Nephron progenitor cell (in vitro differentiated cells): ENCODE measurements at regions not wholly inside any gene's neighbourhood (a gene's known extent, or its start where the extent isn't known, plus 50 kb on each side); places are given as distances from the start of the nearest gene placed in this dataset.
A peak's percentile ranks its signal among the peaks of the same experiment; 100 is the strongest.

Source experiments
- DNase-seq: peaks from one replicate; pipeline ENCODE4 v3.0.0; 2021
- H3K27ac Mint-ChIP-seq: 2 replicates; pipeline ENCODE4 v1.8.0; 2021; ENCODE audit warnings: mild to moderate bottlenecking, moderate library complexity, mixed read lengths
- H3K27me3 Mint-ChIP-seq: 2 replicates; pipeline ENCODE4 v1.8.0; 2021; ENCODE audit warnings: mild to moderate bottlenecking, low read depth, mixed read lengths; ENCODE audit not compliant: poor library complexity
- H3K36me3 Mint-ChIP-seq: 2 replicates; pipeline ENCODE4 v1.8.0; 2021; ENCODE audit warnings: low read depth, mixed read lengths
- H3K4me1 Mint-ChIP-seq: 2 replicates; pipeline ENCODE4 v1.8.0; 2021; ENCODE audit warnings: mixed read lengths
- H3K4me3 Mint-ChIP-seq: 2 replicates; pipeline ENCODE4 v1.8.0; 2021; ENCODE audit warnings: mild to moderate bottlenecking, moderate library complexity, mixed read lengths
- H3K9me3 Mint-ChIP-seq: 2 replicates; pipeline ENCODE4 v1.8.0; 2021; ENCODE audit warnings: mild to moderate bottlenecking, moderate library complexity, mixed read lengths
- TF ChIP-seq, protein P1 (sequence below): fragments of 200-600 bp; sonication (generic); IDR thresholded peaks from 2 replicates; pipeline ENCODE4 v1.5.0; 2021; ENCODE audit warnings: antibody characterized with exemption

DNA sequence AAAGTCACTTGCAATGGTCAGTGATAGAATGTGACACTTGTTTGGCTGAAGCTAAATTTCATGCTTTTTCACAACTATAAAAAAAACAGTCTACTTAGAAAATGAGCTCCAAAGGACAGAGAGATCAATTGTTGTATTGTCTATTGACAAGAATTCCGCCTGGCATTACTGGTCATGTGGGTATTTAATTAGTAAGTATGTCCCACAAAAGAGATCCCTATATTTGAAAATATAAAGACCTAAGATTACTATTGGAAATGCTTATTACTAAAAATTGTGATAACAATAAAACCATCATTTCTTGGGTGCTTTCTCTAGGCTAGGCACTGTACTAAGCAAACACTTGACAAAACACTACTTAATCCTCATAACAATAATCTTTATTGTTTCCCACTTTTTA, 745.2 kb upstream of the C9orf72 start:
- Mint-ChIP-seq H3K27ac (no peak overlapping the region), H3K4me3 (no peak overlapping the region), H3K27me3 (no peaks in the 10 kb centered on the region), H3K4me1 (no peaks in the 10 kb centered on the region), H3K9me3 (no peaks in the 10 kb centered on the region), H3K36me3 (no peaks in the 10 kb centered on the region)
- no peak for DNase-seq
- TF ChIP-seq, protein P1, sequence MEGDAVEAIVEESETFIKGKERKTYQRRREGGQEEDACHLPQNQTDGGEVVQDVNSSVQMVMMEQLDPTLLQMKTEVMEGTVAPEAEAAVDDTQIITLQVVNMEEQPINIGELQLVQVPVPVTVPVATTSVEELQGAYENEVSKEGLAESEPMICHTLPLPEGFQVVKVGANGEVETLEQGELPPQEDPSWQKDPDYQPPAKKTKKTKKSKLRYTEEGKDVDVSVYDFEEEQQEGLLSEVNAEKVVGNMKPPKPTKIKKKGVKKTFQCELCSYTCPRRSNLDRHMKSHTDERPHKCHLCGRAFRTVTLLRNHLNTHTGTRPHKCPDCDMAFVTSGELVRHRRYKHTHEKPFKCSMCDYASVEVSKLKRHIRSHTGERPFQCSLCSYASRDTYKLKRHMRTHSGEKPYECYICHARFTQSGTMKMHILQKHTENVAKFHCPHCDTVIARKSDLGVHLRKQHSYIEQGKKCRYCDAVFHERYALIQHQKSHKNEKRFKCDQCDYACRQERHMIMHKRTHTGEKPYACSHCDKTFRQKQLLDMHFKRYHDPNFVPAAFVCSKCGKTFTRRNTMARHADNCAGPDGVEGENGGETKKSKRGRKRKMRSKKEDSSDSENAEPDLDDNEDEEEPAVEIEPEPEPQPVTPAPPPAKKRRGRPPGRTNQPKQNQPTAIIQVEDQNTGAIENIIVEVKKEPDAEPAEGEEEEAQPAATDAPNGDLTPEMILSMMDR: no peak

- H3K36me3 Mint-ChIP-seq: no peaks in the 10 kb centered on the region
- H3K27me3 Mint-ChIP-seq: no peaks in the 10 kb centered on the region
- no peak overlapping the region for H3K4me3 Mint-ChIP-seq
- H3K27ac Mint-ChIP-seq: no peak overlapping the region
- no peaks in the 10 kb centered on the region for H3K4me1 Mint-ChIP-seq
- TF ChIP-seq, protein P1: no peak
- no peaks in the 10 kb centered on the region for H3K9me3 Mint-ChIP-seq
- DNase-seq: no peak
Measured at GRCh38 chr9:28319981-28320380, 746.7 kb upstream of the C9orf72 start.

DNA sequence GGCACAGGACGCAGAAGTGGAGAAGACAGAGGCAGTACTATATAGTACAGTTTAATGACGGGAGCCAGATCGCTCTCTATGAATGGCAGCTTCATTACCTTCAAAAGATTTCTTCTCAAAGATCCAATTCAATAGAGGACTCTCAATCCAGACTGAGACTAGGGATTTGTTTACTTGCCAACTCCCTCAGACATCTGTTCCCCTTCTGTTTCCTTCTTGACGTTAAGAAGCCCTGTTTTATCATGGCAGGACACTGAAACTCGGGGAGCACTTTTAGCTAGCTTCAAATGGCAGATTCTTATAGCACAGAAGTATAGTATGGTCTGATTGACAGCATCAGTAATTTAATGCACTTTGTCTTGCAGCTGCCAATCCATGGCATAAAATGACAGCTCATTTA, 747.3 kb upstream of the C9orf72 start:
- Mint-ChIP-seq H3K27ac (no peak overlapping the region), H3K4me1 (no peaks in the 10 kb centered on the region), H3K4me3 (no peak overlapping the region), H3K27me3 (no peaks in the 10 kb centered on the region), H3K36me3 (no peaks in the 10 kb centered on the region), H3K9me3 (no peaks in the 10 kb centered on the region)
- TF ChIP-seq, protein P1: no peak
- DNase-seq: no peak

DNA sequence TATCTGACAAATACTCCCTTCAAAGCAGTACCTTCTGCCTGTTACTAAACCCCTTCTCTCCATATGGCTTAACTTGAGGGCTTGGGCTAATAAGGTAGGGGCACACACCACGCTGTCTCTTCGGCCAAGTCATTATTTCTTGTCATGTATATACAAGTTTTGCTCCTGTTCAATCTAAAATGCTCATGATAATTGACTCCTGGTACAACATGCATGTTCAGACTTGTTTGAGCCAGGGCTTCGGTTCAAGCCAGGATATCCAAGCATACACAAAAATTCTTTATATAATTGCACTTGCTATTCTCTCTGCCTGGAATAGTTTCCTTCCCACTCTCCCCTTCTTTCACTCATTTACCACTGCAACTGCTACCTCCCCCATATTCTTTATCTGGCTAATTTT, 756.0 kb upstream of the C9orf72 start:
- no peak for DNase-seq
- peak overlapping the region; percentile 68 for H3K27ac Mint-ChIP-seq
- H3K9me3 Mint-ChIP-seq: peaks cover 4% of the 10 kb centered on the region
- H3K36me3 Mint-ChIP-seq: no peaks in the 10 kb centered on the region
- H3K4me3 Mint-ChIP-seq: no peak overlapping the region
- no peaks in the 10 kb centered on the region for H3K4me1 Mint-ChIP-seq
- H3K27me3 Mint-ChIP-seq: no peaks in the 10 kb centered on the region
- TF ChIP-seq, protein P1: no peak

DNA sequence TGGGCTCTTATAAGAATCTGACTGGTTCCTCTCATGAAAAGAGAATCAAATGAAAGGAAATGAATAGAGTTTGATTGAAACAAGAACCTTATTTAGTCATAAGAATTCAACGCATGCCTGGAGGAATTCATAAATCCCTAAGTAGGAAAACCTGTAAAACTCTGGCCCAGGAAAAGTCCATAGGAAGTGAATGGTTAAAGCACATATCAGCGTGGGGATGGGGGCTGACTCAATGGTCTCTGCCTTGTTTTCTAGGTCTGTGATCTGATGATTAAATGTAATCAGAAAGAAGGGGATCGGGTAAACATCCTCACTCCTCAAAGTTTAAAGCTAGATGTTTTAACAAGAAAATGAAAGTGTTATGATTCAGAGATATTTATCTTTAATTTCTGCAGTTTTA, 759.4 kb upstream of the C9orf72 start:
- Mint-ChIP-seq H3K27ac (no peak overlapping the region), H3K4me1 (no peaks in the 10 kb centered on the region), H3K4me3 (no peak overlapping the region), H3K9me3 (no peaks in the 10 kb centered on the region), H3K27me3 (no peaks in the 10 kb centered on the region), H3K36me3 (no peaks in the 10 kb centered on the region)
- DNase-seq: no peak
- TF ChIP-seq, protein P1: no peak

GRCh38 chr9:28341913-28342312, 768.6 kb upstream of the C9orf72 start:
- Mint-ChIP-seq H3K36me3 (no peaks in the 10 kb centered on the region), H3K9me3 (no peaks in the 10 kb centered on the region), H3K4me1 (no peaks in the 10 kb centered on the region), H3K4me3 (no peak overlapping the region), H3K27me3 (no peaks in the 10 kb centered on the region), H3K27ac (no peak overlapping the region)
- TF ChIP-seq, protein P1: no peak
- no peak for DNase-seq
